DMS153 treated with DMSO at 0.1 percent for 48 hours (cell line): ENCODE measurements at regions not wholly inside any gene's neighbourhood (a gene's known extent, or its start where the extent isn't known, plus 50 kb on each side); places are given as distances from the start of the nearest gene placed in this dataset.
A peak's percentile ranks its signal among the peaks of the same experiment; 100 is the strongest.

Experiments used
- DNase-seq: peaks from one replicate; lab custom pipeline; 2025; ENCODE audit not compliant: unreplicated experiment; lab: John Stamatoyannopoulos, UW

GRCh38 chr17:72254808-72255449 is 134.1 kb downstream of the SOX9 start:
- DNase-seq: no peak

- peak; percentile 33 for DNase-seq
Observed at GRCh38 chr17:72255481-72255880, 134.7 kb downstream of the SOX9 start.

GRCh38 chr17:72258711-72259110 is 137.9 kb downstream of the SOX9 start:
- no peak for DNase-seq

GRCh38 chr17:72259922-72260321 is 139.1 kb downstream of the SOX9 start:
- peak; percentile 33 for DNase-seq

GRCh38 chr17:72262766-72263165 is 141.9 kb downstream of the SOX9 start:
- DNase-seq: no peak

GRCh38 chr17:72264682-72265405 is 144.0 kb downstream of the SOX9 start:
- no peak for DNase-seq

GRCh38 chr17:72266112-72266775 is 145.4 kb downstream of the SOX9 start:
- DNase-seq: peak; percentile 91

- DNase-seq: peak; percentile 54
Observed at GRCh38 chr17:72267601-72268000, 146.8 kb downstream of the SOX9 start.

- DNase-seq: no peak
Observed at GRCh38 chr17:72268431-72268830, 147.6 kb downstream of the SOX9 start.

GRCh38 chr17:72270273-72270924 is 149.6 kb downstream of the SOX9 start:
- DNase-seq: peak; percentile 62

- DNase-seq: no peak
Observed at GRCh38 chr17:72271603-72272002, 150.8 kb downstream of the SOX9 start.

- DNase-seq: no peak
Observed at GRCh38 chr17:72273289-72274056, 152.7 kb downstream of the SOX9 start.

GRCh38 chr17:72274614-72275013 is 153.8 kb downstream of the SOX9 start:
- no peak for DNase-seq

GRCh38 chr17:72280881-72281280 is 160.1 kb downstream of the SOX9 start:
- DNase-seq: no peak

GRCh38 chr17:72282439-72283029 is 161.7 kb downstream of the SOX9 start:
- DNase-seq: no peak

GRCh38 chr17:72284806-72285205 is 164.0 kb downstream of the SOX9 start:
- DNase-seq: no peak

GRCh38 chr17:72287586-72287985 is 166.8 kb downstream of the SOX9 start:
- DNase-seq: no peak

GRCh38 chr17:72294487-72294893 is 173.7 kb downstream of the SOX9 start:
- no peak for DNase-seq

GRCh38 chr17:72295916-72296315 is 175.1 kb downstream of the SOX9 start:
- no peak for DNase-seq

- no peak for DNase-seq
Observed at GRCh38 chr17:72296456-72296855, 175.6 kb downstream of the SOX9 start.
